ENCODE measurements at regions not wholly inside any gene's neighbourhood (a gene's known extent, or its start where the extent isn't known, plus 50 kb on each side); places are given as distances from the start of the nearest gene placed in this dataset.

DNA sequence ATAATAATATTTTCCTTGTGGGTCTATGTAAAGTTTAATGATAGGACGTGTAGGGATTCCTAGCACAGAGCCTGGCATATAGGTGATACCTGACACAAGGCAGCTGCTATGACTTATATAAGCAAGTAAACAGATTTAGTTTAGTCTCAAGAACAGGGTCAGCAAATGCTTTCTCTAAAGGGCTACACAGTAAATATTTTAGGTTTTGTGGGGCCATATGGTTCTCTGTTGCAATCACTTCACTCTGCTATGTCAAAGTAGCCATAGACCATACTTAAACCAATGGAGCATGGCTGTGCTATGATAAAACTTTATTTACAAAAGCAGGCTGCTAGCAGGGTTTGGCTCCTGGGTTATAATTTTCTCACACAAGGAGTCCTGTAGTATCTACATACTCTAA lies 204.8 kb upstream of the KLF4 start:
- DNase-seq = no peak

DNA sequence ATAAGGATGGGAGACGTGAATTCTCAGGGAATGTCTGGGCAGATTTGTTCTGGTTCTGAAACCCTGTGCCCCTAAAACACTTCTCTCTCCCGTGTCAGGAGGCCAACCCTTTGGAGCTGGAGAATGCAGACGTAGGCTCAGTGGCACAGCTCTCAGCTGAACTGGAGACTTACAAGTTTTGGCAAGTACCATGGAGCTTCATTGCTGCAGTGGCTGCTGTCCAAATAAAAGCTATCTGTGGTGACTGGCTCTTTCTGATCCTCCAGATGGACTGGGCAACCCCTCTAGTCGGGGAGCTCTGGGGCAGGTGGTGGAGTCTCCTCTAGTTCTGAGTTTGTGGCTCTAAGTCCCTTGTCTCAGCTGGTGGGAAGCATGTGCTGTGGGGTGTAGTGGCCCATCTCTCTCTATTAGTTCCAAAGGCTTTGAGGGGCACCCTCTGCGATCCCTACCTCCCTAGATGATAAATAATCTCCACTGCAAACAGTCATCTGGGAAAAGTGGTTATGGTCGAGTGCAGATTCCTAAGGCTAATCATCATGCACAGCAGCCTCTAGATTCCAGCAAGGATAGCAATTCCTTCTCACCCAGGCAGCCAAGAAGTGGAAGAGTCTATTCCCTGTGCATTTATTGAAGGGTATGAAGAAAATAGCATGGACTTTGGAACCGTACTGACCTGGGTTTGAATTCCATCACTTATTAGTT lies 204.2 kb upstream of the KLF4 start:
- DNase-seq = no peak

- DNase-seq = no peak
Observed at GRCh38 chr9:107691664-107692063, 202.1 kb upstream of the KLF4 start.

GRCh38 chr9:107690021-107690420 lies 200.5 kb upstream of the KLF4 start:
- DNase-seq = no peak

DNA sequence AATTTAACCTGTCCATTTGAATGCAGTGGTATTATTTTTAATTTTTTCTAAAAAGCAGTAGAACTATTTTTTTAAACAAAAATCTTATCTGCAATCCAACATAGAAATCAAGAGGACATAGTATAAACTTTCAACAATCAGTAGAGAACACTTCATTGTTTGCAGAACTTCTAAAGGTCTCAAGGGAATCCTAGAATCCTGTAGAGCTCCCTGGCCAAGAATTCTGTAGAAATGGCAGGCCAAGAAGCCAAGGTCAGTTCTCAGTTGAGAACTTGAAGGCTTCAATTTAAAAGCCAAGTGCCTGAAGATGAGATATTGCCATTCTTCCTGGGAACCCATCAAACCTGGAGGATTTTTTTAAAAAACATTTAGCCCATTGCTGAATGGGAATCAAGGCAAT lies 199.2 kb upstream of the KLF4 start:
- no peak for DNase-seq

DNA sequence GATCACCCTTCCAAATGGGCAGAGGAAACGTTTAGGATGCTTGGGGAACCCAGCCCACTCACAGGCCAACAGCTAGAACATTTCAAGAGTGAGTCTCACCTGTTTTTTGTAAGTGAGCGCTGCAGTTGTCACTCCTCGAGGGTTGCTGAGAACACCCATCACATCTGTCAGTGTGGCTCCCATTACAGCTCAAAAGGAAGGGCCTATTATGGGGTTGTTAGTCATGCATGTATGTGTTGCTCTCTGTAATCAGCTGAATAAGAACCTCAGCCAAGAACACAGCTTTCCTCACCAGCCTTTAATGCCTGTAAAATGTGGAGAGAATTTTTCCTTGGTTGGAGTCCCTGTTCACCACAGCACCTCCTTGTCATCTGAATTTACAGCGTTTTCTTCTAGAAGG lies 196.3 kb upstream of the KLF4 start:
- DNase-seq = no peak

DNA sequence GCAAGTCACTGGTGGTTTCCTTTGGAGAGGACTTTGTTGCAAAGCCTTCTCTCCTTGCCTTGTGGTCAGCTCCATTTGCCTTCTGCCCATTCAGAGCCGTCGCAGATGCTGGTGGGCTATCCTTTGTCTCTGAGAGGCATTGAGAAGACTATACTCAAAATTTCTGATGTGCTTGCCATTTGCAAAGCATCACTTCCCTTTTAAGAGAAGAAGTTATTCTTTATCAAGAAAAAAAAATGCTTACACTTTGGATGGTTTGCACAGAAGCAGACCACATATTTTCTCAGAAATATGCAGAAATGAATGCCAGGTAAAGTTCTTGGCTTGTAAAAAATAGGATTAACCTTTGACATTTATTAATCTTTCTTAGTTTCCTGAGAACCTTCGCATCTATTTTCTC lies 195.8 kb upstream of the KLF4 start:
- DNase-seq = no peak

DNA sequence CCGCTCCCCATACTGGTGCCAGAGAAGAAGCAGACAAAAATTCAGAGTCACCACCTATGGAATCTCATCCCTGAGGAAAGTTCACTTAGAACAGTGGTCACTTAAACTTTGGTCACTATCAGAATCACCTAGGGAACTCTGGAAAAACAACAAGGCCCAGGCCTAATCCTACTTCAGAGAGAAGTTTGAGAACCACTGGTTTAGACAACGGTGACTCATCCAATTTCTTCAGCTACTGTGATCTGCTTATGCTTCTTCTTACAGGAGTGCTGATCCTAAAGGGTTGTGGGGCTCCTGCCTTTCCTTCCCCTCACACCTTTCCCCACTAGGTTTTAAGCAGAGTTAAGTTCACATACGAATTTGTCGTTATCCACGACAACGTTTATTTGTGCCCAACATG lies 194.7 kb upstream of the KLF4 start:
- DNase-seq = no peak

DNA sequence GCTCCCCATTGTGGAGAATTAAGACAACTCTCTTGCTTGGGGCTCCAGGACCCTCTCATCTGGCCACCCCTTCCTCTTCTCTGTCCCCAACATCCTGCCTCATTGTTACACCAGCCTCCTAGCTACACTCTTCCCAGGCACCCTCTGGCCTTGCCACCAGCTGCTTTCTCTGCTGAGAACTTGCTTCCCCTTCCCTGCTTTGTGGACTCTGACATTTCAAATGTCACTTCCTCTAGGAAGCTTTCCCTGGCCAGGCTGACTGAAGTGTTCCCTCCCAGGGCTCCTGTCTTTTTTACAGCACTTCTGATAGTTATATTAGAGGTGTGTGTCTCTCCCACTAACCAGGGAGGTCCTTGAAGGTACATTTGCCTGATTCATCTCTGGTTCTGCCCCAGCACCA lies 194.0 kb upstream of the KLF4 start:
- DNase-seq = no peak

GRCh38 chr9:107681988-107682387 lies 192.4 kb upstream of the KLF4 start:
- DNase-seq = no peak

DNA sequence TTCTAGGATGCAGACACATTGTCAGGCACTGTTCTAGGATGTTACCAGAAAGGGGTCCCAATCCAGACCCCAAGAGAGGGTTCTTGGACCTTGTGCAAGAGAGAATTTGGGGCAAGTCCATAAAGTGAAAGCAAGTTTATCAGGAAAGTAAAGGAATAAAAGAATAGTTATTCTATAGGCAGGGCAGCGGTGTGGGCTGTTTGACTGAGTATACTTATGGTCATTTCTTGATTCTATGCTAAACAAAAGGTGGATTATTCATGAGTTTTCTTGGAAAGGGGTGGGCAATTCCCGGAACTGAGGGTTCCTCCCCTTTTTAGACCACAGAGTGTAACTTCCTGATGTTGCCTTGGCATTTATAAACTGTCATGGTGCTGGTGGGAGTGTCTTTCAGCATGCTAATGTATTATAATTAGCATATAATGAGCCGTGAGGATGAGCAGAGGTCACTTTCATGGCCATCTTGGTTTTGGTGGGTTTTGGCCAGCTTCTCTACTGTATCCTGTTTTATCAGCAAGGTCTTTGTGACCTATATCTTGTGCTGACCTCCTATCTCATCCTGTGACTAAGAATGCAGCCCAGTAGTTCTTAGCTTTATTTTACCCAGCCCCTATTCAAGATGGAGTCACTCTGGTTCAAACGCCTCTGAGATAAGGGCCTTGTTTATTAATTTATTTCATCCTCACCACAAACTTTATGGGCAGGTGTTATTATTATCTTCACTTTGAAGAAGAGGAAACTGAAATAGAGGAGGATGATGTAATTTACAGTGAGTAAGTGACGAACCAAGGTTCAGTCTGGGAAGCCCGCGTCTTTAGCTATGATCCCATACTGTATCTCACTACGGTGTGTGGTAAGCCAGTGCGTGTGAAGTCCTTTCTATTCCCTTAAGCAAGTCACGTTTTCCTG lies 186.0 kb upstream of the KLF4 start:
- no peak for DNase-seq

GRCh38 chr9:107674721-107675277 lies 185.2 kb upstream of the KLF4 start:
- no peak for DNase-seq

DNA sequence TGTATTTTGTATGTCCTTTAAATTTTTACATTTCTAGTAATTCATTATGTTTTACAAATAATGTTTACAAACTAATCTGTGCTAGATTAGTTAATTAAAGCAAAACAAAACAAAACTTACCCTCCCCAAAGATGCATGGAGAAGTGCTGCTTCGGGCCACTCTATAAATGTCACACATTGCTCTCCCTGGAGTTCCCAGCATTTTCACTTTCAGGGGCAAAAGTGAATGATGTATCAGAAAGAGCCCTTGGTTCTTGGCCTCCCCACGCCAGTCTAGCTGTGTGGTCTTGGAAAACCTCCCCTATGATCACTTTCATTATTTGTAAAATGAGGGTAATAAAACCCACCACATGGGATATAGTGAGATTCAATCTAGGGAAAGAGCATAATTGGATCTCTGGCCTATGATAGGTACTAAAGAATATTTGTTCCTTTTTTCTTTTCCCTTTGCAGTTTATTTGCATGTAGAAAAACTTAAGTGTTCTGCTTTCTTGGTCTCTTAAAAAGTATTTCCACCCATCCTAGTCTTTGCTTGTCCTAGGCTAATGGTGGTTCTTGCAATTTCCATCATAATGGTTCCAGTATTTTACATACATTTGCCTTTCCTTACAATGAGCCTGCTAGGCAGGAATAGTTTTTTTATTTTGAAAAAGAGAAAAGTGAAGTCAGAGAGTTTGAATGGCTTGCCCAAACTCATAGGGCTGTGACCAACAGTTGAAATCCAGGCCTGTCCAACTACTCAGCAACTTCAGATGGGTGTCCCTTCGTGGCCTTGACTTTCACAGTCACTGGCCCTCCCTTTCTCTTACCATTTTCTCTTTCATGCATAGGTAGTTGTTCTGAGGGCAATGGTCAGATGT lies 184.5 kb upstream of the KLF4 start:
- no peak for DNase-seq

GRCh38 chr9:107671588-107671987 lies 182.0 kb upstream of the KLF4 start:
- DNase-seq = no peak

DNA sequence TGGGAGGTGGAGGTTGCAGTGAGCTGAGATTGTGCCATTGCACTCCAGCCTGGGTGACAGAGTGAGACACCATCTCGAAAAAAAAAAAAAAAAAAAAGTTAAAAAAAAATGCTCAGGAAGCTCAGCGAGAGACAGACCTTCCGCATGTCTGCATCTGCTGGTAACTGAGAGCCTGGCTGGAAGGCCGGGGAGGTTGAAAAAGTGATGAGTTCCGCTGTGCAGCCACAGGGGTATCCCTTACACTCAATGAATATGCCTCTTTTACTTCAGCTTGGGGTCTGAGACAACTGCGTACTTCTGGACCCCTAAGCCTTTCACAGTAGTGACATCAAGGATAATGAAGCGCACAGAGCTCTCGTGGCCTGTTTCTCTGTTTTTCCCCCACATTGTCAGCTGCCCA lies 179.9 kb upstream of the KLF4 start:
- DNase-seq = no peak

- DNase-seq = no peak
Observed at GRCh38 chr9:107667231-107668070, 177.9 kb upstream of the KLF4 start.

DNA sequence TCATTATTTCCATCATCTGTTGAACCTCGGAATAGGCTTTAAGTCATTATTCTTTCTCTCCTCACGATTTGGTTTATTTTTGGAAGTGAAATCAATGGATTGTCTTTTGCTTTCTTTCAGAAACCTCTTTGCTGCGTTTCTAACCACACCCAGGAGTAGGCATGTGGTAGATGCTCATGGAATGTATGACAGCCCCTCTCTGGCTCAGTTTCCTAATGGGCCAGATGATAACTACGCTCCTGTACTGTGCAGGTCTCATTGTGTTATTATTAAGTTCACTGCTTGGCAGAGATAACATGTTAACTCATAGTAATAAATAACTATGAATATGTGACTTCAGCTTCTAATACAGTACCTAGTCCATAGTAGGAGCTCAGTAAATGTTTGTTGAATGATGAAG lies 175.5 kb upstream of the KLF4 start:
- DNase-seq = no peak

GRCh38 chr9:107660976-107661375 lies 171.4 kb upstream of the KLF4 start:
- DNase-seq = no peak

DNA sequence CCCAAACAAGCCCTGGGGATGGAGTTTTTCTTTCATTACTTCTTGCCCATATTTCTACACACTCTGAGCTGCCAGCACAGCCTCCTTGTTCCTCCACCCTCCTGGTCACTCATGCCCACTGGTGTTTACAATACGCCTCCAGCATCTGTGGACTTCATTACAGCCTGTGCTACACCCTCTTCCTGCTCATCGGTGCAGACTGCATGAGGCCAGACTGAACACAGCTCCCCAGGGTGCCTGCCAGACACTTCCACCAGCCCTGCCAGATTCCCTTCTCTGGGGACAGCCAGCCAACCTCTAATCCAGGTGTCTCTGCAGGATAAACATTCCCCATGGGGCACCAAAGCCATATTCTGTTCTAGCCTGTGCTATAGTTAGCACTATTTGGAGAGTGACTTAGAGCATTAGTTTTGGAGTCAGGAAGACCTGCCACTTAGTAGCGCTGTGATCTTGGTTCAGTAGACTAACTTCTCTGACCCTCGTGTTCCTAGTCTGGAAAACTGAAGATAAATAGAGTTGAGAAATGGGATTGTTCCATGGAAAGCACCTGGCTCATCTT lies 163.8 kb upstream of the KLF4 start:
- DNase-seq = no peak

DNA sequence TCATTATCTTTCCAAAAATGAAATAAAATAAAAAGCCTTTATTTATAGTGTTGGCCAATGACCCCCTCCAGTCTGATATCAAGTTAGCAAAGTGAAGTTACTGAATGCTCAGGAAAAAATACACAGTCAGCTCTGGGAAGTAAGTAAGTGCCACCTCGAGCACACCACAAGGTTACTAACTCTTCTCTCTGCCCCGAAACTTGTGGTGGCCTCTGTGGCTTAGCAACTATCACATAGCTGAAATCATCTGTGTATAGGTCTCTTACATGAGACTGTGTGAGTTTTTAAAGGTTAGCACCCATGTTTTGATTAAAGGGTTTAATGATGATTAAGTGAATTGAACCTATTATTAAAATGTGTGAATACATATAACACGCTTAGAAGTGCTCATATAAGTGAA lies 161.4 kb upstream of the KLF4 start:
- DNase-seq = no peak

DNA sequence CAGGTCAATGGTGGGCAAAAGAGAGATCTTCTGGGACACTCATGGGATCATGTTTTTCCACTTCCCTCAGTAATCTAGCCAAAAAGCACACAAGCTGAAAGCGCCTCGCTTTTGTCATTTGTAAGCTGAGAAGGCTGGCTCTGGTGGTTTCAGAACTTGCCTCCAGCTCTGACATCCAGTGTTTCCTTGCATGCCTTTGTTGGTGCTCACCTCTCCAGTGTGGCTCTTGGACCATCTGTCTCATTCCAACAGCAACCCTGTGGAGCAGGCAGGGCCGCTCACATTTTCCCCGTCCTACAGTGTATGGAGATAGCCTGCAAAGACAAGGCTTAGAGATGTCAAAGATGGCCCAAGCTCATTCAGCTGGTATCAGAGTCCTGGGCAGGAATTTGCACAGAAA lies 160.8 kb upstream of the KLF4 start:
- no peak for DNase-seq

- no peak for DNase-seq
Observed at GRCh38 chr9:107648153-107648715, 158.7 kb upstream of the KLF4 start.
